ENCODE measurements at regions not wholly inside any gene's neighbourhood (a gene's known extent, or its start where the extent isn't known, plus 50 kb on each side); places are given as distances from the start of the nearest gene placed in this dataset.
A peak's percentile ranks its signal among the peaks of the same experiment; 100 is the strongest.

- no peak for DNase-seq
- Mint-ChIP-seq H3K27ac (no peak overlapping the region), H3K4me1 (ENCODE audit: low read depth in 2 of 2) (no peaks in the 10 kb centered on the region), H3K4me3 (no peak overlapping the region), H3K36me3 (ENCODE audit: insufficient read depth) (no peaks in the 10 kb centered on the region), H3K9me3 (no peaks in the 10 kb centered on the region), H3K27me3 (peaks cover 61 to 85% of the 10 kb centered on the region in 2 donors)
- ATAC-seq (replicated peaks) = no peak
Observed at GRCh38 chr10:31615129-31615528, 296.1 kb downstream of the ZEB1 start.

- no peak for DNase-seq
- Mint-ChIP-seq H3K4me1 (ENCODE audit: low read depth in 2 of 2) (no peaks in the 10 kb centered on the region), H3K4me3 (no peak overlapping the region), H3K36me3 (ENCODE audit: insufficient read depth) (no peaks in the 10 kb centered on the region), H3K27me3 (peaks cover 62 to 82% of the 10 kb centered on the region in 2 donors), H3K9me3 (no peaks in the 10 kb centered on the region), H3K27ac (no peak overlapping the region)
- ATAC-seq (replicated peaks) = no peak
Observed at GRCh38 chr10:31614611-31615010, 295.6 kb downstream of the ZEB1 start.

GRCh38 chr10:31612082-31612481 lies 293.1 kb downstream of the ZEB1 start:
- H3K9me3 Mint-ChIP-seq = no peaks in the 10 kb centered on the region
- ATAC-seq (replicated peaks) (no peak), DNase-seq (no peak)
- H3K36me3 Mint-ChIP-seq (ENCODE audit: insufficient read depth) = no peaks in the 10 kb centered on the region
- H3K27me3 Mint-ChIP-seq = peaks cover 58 to 62% of the 10 kb centered on the region in 2 donors
- H3K4me3 Mint-ChIP-seq = no peak overlapping the region
- H3K27ac Mint-ChIP-seq = no peak overlapping the region
- H3K4me1 Mint-ChIP-seq (ENCODE audit: low read depth in 2 of 2) = no peaks in the 10 kb centered on the region

- Mint-ChIP-seq H3K27ac (no peak overlapping the region), H3K4me3 (no peak overlapping the region), H3K4me1 (ENCODE audit: low read depth in 2 of 2) (no peaks in the 10 kb centered on the region), H3K9me3 (no peaks in the 10 kb centered on the region), H3K27me3 (peaks cover 53 to 54% of the 10 kb centered on the region in 2 donors), H3K36me3 (ENCODE audit: insufficient read depth) (no peaks in the 10 kb centered on the region)
- no peak for ATAC-seq (replicated peaks)
- DNase-seq = no peak
Observed at GRCh38 chr10:31611161-31611560, 292.1 kb downstream of the ZEB1 start.

GRCh38 chr10:31607481-31607880 lies 288.5 kb downstream of the ZEB1 start:
- H3K27me3 Mint-ChIP-seq = peaks cover 25 to 33% of the 10 kb centered on the region in 2 donors
- H3K36me3 Mint-ChIP-seq (ENCODE audit: insufficient read depth) = no peaks in the 10 kb centered on the region
- H3K4me1 Mint-ChIP-seq (ENCODE audit: low read depth in 2 of 2) = peaks cover 6 to 13% of the 10 kb centered on the region in 2 donors
- no peaks in the 10 kb centered on the region for H3K9me3 Mint-ChIP-seq
- no peak for DNase-seq
- H3K27ac Mint-ChIP-seq = no peak overlapping the region
- H3K4me3 Mint-ChIP-seq = no peak overlapping the region
- ATAC-seq (replicated peaks) = no peak

- DNase-seq (no peak), ATAC-seq (replicated peaks) (no peak)
- no peaks in the 10 kb centered on the region for H3K36me3 Mint-ChIP-seq (ENCODE audit: insufficient read depth)
- H3K4me1 Mint-ChIP-seq (ENCODE audit: low read depth in 2 of 2) = peaks cover 6 to 13% of the 10 kb centered on the region in 2 donors
- no peak overlapping the region for H3K27ac Mint-ChIP-seq
- H3K4me3 Mint-ChIP-seq = no peak overlapping the region
- H3K27me3 Mint-ChIP-seq = peaks cover 19 to 30% of the 10 kb centered on the region in 2 donors
- no peaks in the 10 kb centered on the region for H3K9me3 Mint-ChIP-seq
Observed at GRCh38 chr10:31606841-31607240, 287.8 kb downstream of the ZEB1 start.

GRCh38 chr10:31605861-31606525 lies 287.0 kb downstream of the ZEB1 start:
- Mint-ChIP-seq H3K36me3 (ENCODE audit: insufficient read depth) (no peaks in the 10 kb centered on the region), H3K27me3 (peaks cover 10 to 21% of the 10 kb centered on the region in 2 donors), H3K9me3 (no peaks in the 10 kb centered on the region), H3K27ac (no peak overlapping the region), H3K4me1 (ENCODE audit: low read depth in 2 of 2) (peaks cover 6 to 13% of the 10 kb centered on the region in 2 donors), H3K4me3 (no peak overlapping the region)
- DNase-seq (no peak), ATAC-seq (replicated peaks) (no peak)

- Mint-ChIP-seq H3K36me3 (ENCODE audit: insufficient read depth) (no peaks in the 10 kb centered on the region), H3K4me3 (no peak overlapping the region), H3K27ac (no peak overlapping the region), H3K9me3 (no peaks in the 10 kb centered on the region), H3K27me3 (peaks cover 4 to 16% of the 10 kb centered on the region in 2 donors), H3K4me1 (ENCODE audit: low read depth in 2 of 2) (peaks cover 6 to 13% of the 10 kb centered on the region in 2 donors)
- DNase-seq (no peak), ATAC-seq (replicated peaks) (no peak)
Observed at GRCh38 chr10:31605426-31605825, 286.4 kb downstream of the ZEB1 start.

- Mint-ChIP-seq H3K9me3 (no peaks in the 10 kb centered on the region), H3K27ac (no peak overlapping the region), H3K4me1 (ENCODE audit: low read depth in 2 of 2) (peaks cover 6 to 13% of the 10 kb centered on the region in 2 donors), H3K27me3 (peaks cover 0 to 10% of the 10 kb centered on the region in 2 donors), H3K4me3 (peak overlapping the region; percentile 83 to 87), H3K36me3 (ENCODE audit: insufficient read depth) (no peaks in the 10 kb centered on the region)
- DNase-seq = no peak
- ATAC-seq (replicated peaks) = no peak
Observed at GRCh38 chr10:31604646-31605170, 285.7 kb downstream of the ZEB1 start.

- peaks cover 0 to 4% of the 10 kb centered on the region in 2 donors for H3K27me3 Mint-ChIP-seq
- no peak for ATAC-seq (replicated peaks)
- peak overlapping the region; percentile 83 to 87 for H3K4me3 Mint-ChIP-seq
- peaks cover 6 to 13% of the 10 kb centered on the region in 2 donors for H3K4me1 Mint-ChIP-seq (ENCODE audit: low read depth in 2 of 2)
- DNase-seq = no peak
- peak overlapping the region in 1 of 2 donors; percentile 30 for H3K27ac Mint-ChIP-seq
- H3K36me3 Mint-ChIP-seq (ENCODE audit: insufficient read depth) = no peaks in the 10 kb centered on the region
- H3K9me3 Mint-ChIP-seq = no peaks in the 10 kb centered on the region
Observed at GRCh38 chr10:31604096-31604495, 285.1 kb downstream of the ZEB1 start.

- Mint-ChIP-seq H3K27ac (peak overlapping the region in 1 of 2 donors; percentile 30), H3K36me3 (ENCODE audit: insufficient read depth) (no peaks in the 10 kb centered on the region), H3K27me3 (peaks cover 0 to 4% of the 10 kb centered on the region in 2 donors), H3K4me1 (ENCODE audit: low read depth in 2 of 2) (peaks cover 6 to 13% of the 10 kb centered on the region in 2 donors), H3K4me3 (peak overlapping the region; percentile 83 to 87), H3K9me3 (no peaks in the 10 kb centered on the region)
- peak; percentile 33 to 46 (median 33) for DNase-seq
- ATAC-seq (replicated peaks) = peak; percentile 85
Observed at GRCh38 chr10:31603235-31604087, 284.4 kb downstream of the ZEB1 start.

GRCh38 chr10:31602541-31603234 lies 283.7 kb downstream of the ZEB1 start:
- H3K36me3 Mint-ChIP-seq (ENCODE audit: insufficient read depth) = no peaks in the 10 kb centered on the region
- no peak for DNase-seq
- no peaks in the 10 kb centered on the region for H3K27me3 Mint-ChIP-seq
- H3K4me1 Mint-ChIP-seq (ENCODE audit: low read depth in 2 of 2) = peaks cover 6 to 13% of the 10 kb centered on the region in 2 donors
- no peaks in the 10 kb centered on the region for H3K9me3 Mint-ChIP-seq
- H3K27ac Mint-ChIP-seq = no peak overlapping the region
- peak overlapping the region; percentile 83 to 87 for H3K4me3 Mint-ChIP-seq
- ATAC-seq (replicated peaks) = peak; percentile 12

GRCh38 chr10:31601136-31601535 lies 282.1 kb downstream of the ZEB1 start:
- Mint-ChIP-seq H3K4me3 (no peak overlapping the region), H3K4me1 (ENCODE audit: low read depth in 2 of 2) (peaks cover 6 to 13% of the 10 kb centered on the region in 2 donors), H3K9me3 (no peaks in the 10 kb centered on the region), H3K27me3 (no peaks in the 10 kb centered on the region), H3K27ac (no peak overlapping the region), H3K36me3 (ENCODE audit: insufficient read depth) (no peaks in the 10 kb centered on the region)
- no peak for DNase-seq
- no peak for ATAC-seq (replicated peaks)
